H9 (cell line): ENCODE measurements at regions not wholly inside any gene's neighbourhood (a gene's known extent, or its start where the extent isn't known, plus 50 kb on each side); places are given as distances from the start of the nearest gene placed in this dataset.

Source experiments
- DNase-seq: peaks from one replicate; pipeline ENCODE4 v3.0.0-alpha.2; 2017
- H2AFZ ChIP-seq: one replicate; pipeline ENCODE4 v1.6.1; 2013; ENCODE audit warnings: mild to moderate bottlenecking, low read length, control low read depth, moderate library complexity
- H2AK5ac ChIP-seq: 2 replicates; pipeline ENCODE4 v1.6.1; 2013; ENCODE audit warnings: low read length, control low read depth, mixed read lengths; ENCODE audit not compliant: insufficient read length
- H2BK120ac ChIP-seq: one replicate; pipeline ENCODE4 v1.6.1; 2013; ENCODE audit warnings: low read depth, mild to moderate bottlenecking, low read length, control low read depth, inconsistent platforms; ENCODE audit not compliant: poor library complexity, severe bottlenecking
- H2BK12ac ChIP-seq: 2 replicates; pipeline ENCODE4 v1.6.1; 2013; ENCODE audit warnings: low read length, control low read depth, mixed read lengths, low read depth; ENCODE audit not compliant: insufficient read length
- H2BK15ac ChIP-seq: 2 replicates; pipeline ENCODE4 v1.6.1; 2013; ENCODE audit warnings: low read depth, low read length, control low read depth
- H2BK20ac ChIP-seq: one replicate; pipeline ENCODE4 v1.6.1; 2013; ENCODE audit warnings: low read depth, mild to moderate bottlenecking, low read length, control low read depth, inconsistent platforms; ENCODE audit not compliant: poor library complexity, severe bottlenecking
- H2BK5ac ChIP-seq: 2 replicates; pipeline ENCODE4 v1.6.1; 2013; ENCODE audit warnings: low read length, control low read depth, mixed read lengths; ENCODE audit not compliant: insufficient read length
- H3K14ac ChIP-seq: 2 replicates; pipeline ENCODE4 v1.6.1; 2013; ENCODE audit warnings: low read length, control low read depth; ENCODE audit not compliant: insufficient read depth
- H3K18ac ChIP-seq: 2 replicates; pipeline ENCODE4 v1.6.1; 2013; ENCODE audit warnings: low read depth, mild to moderate bottlenecking, mixed read lengths, low read length, control low read depth; ENCODE audit not compliant: insufficient read length
- H3K23ac ChIP-seq: 2 replicates; pipeline ENCODE4 v1.6.1; 2013; ENCODE audit warnings: low read length, control low read depth, mixed read lengths, low read depth; ENCODE audit not compliant: insufficient read length
- H3K23me2 ChIP-seq: 2 replicates; pipeline ENCODE4 v1.6.1; 2013; ENCODE audit warnings: low read depth, mild to moderate bottlenecking, mixed read lengths, low read length, control low read depth; ENCODE audit not compliant: insufficient read length, poor library complexity, severe bottlenecking
- H3K27ac ChIP-seq: 2 replicates; pipeline ENCODE4 v1.5.1; 2013; ENCODE audit warnings: low read length, control low read depth, mixed read lengths, low read depth; ENCODE audit not compliant: insufficient read length
- H3K27me3 ChIP-seq: 2 replicates; pipeline ENCODE4 v1.6.1; 2013; ENCODE audit warnings: low read length, control low read depth, inconsistent platforms; ENCODE audit not compliant: insufficient read depth
- H3K4ac ChIP-seq: 2 replicates; pipeline ENCODE4 v1.6.1; 2013; ENCODE audit warnings: low read depth, mild to moderate bottlenecking, control low read depth, inconsistent platforms, low read length, moderate library complexity
- H3K4me1 ChIP-seq: 2 replicates; pipeline ENCODE4 v1.6.1; 2013; ENCODE audit warnings: low read length, control low read depth, inconsistent platforms; ENCODE audit not compliant: insufficient read depth
- H3K4me2 ChIP-seq: 2 replicates; pipeline ENCODE4 v1.6.1; 2013; ENCODE audit warnings: low read length, control low read depth, mixed read lengths; ENCODE audit not compliant: insufficient read length, insufficient read depth
- H3K56ac ChIP-seq: 2 replicates; pipeline ENCODE4 v1.6.1; 2013; ENCODE audit warnings: low read depth, mild to moderate bottlenecking, mixed read lengths, low read length, control low read depth; ENCODE audit not compliant: insufficient read length
- H3K79me1 ChIP-seq: 2 replicates; pipeline ENCODE4 v1.6.1; 2013; ENCODE audit warnings: low read depth, mild to moderate bottlenecking, moderate library complexity, low read length, control low read depth, inconsistent platforms; ENCODE audit not compliant: insufficient read depth, poor library complexity, severe bottlenecking
- H3K79me2 ChIP-seq: 2 replicates; pipeline ENCODE4 v1.6.1; 2013; ENCODE audit warnings: low read length, control low read depth, inconsistent platforms; ENCODE audit not compliant: insufficient read depth
- H3K9ac ChIP-seq: 2 replicates; pipeline ENCODE4 v1.6.1; 2013; ENCODE audit warnings: low read length, control low read depth, mixed read lengths; ENCODE audit not compliant: insufficient read length; ENCODE audit errors: extremely low read depth
- H3K9me3 ChIP-seq: one replicate; pipeline ENCODE4 v1.6.1; 2013; ENCODE audit warnings: low read depth, low read length, inconsistent platforms; ENCODE audit not compliant: control insufficient read depth
- H3T11ph ChIP-seq: one replicate; pipeline ENCODE4 v1.6.1; 2013; ENCODE audit warnings: mild to moderate bottlenecking, low read length, control low read depth, inconsistent platforms
- H4K20me1 ChIP-seq: one replicate; pipeline ENCODE4 v1.6.1; 2013; ENCODE audit not compliant: control insufficient read depth, insufficient read length, insufficient read depth
- H4K5ac ChIP-seq: 2 replicates; pipeline ENCODE4 v1.6.1; 2013; ENCODE audit warnings: low read depth, mild to moderate bottlenecking, mixed read lengths, low read length, control low read depth; ENCODE audit not compliant: insufficient read length
- H4K8ac ChIP-seq: replicated peaks from 2 replicates; pipeline ENCODE4 v1.6.1; 2013; ENCODE audit warnings: low read length, control low read depth, mixed read lengths, low read depth; ENCODE audit not compliant: insufficient read length
- H4K91ac ChIP-seq: 2 replicates; pipeline ENCODE4 v1.6.1; 2013; ENCODE audit warnings: low read depth, mild to moderate bottlenecking, moderate library complexity, mixed read lengths, low read length, control low read depth; ENCODE audit not compliant: insufficient read length
- H3K27ac Mint-ChIP-seq, 3 experiments: 2 replicates in 2 of 3; 3 replicates in 1 of 3; pipeline ENCODE4 v1.8.0; 2020 to 2021; ENCODE audit warnings: mixed read lengths in 3 of 3, mild to moderate bottlenecking in 1 of 3, moderate library complexity in 1 of 3
- H3K27me3 Mint-ChIP-seq: 2 replicates; pipeline ENCODE4 v1.8.0; 2021; ENCODE audit warnings: low read depth, mild to moderate bottlenecking, moderate library complexity, mixed read lengths
- H3K36me3 Mint-ChIP-seq, 3 experiments: 2 replicates in 2 of 3; 3 replicates in 1 of 3; pipeline ENCODE4 v1.8.0; 2020 to 2021; ENCODE audit warnings: low read depth in 3 of 3, mixed read lengths in 3 of 3; ENCODE audit not compliant: insufficient read depth in 1 of 3
- H3K4me1 Mint-ChIP-seq, 2 experiments: 2 replicates each; pipeline ENCODE4 v1.8.0; 2020; ENCODE audit warnings: mixed read lengths in 2 of 2
- H3K4me3 Mint-ChIP-seq, 2 experiments: 2 replicates in 1 of 2; 3 replicates in 1 of 2; pipeline ENCODE4 v1.8.0; 2020 to 2021; ENCODE audit warnings: mild to moderate bottlenecking in 2 of 2, mixed read lengths in 2 of 2, moderate library complexity in 1 of 2
- H3K9me3 Mint-ChIP-seq, 2 experiments: 2 replicates in 1 of 2; 3 replicates in 1 of 2; pipeline ENCODE4 v1.8.0; 2020; ENCODE audit warnings: mild to moderate bottlenecking in 2 of 2, mixed read lengths in 2 of 2, moderate library complexity in 1 of 2
- WGBS: extraction: QIAGEN DNeasy Blood & Tissue Kit; methylation state at CpG from one replicate; pipeline ENCODE4 v1.1.7; 2013; ENCODE audit warnings: missing lambda C conversion rate, low lambda C conversion rate, mixed read lengths; ENCODE audit not compliant: insufficient read length; ENCODE audit errors: extremely low coverage; 5-methylcytosine and 5-hydroxymethylcytosine counted together
- TF ChIP-seq, protein P1 (sequence below): fragments of 200-600 bp; sonication (generic); conservative IDR thresholded peaks from 3 replicates; pipeline ENCODE4 v1.8.0; 2021; ENCODE audit warnings: antibody characterized with exemption, mild to moderate bottlenecking

GRCh38 chr16:61320791-61321190 is 715.4 kb downstream of the CDH8 start:
- Histone ChIP-seq H3K23me2 (no peaks in the 10 kb centered on the region), H2BK15ac (no peak overlapping the region), H3K79me1 (no peaks in the 10 kb centered on the region), H3K4me2 (no peak overlapping the region), H3K9me3 (no peaks in the 10 kb centered on the region), H3K4ac (no peak overlapping the region), H3K23ac (no peak overlapping the region), H4K20me1 (no peaks in the 10 kb centered on the region), H2AFZ (no peak overlapping the region), H3K18ac (no peak overlapping the region), H4K8ac (no peak overlapping the region), H2BK20ac (no peak overlapping the region), H3K27ac (no peak overlapping the region), H3K56ac (no peak overlapping the region), H3K27me3 (no peaks in the 10 kb centered on the region), H3T11ph (no peak overlapping the region), H3K4me1 (no peaks in the 10 kb centered on the region), H2BK120ac (no peak overlapping the region), H2BK5ac (no peak overlapping the region), H4K91ac (no peak overlapping the region), H2AK5ac (no peak overlapping the region), H3K9ac (no peak overlapping the region), H3K79me2 (no peaks in the 10 kb centered on the region), H4K5ac (no peak overlapping the region), H3K14ac (no peak overlapping the region), H2BK12ac (no peak overlapping the region)
- TF ChIP-seq, protein P1, sequence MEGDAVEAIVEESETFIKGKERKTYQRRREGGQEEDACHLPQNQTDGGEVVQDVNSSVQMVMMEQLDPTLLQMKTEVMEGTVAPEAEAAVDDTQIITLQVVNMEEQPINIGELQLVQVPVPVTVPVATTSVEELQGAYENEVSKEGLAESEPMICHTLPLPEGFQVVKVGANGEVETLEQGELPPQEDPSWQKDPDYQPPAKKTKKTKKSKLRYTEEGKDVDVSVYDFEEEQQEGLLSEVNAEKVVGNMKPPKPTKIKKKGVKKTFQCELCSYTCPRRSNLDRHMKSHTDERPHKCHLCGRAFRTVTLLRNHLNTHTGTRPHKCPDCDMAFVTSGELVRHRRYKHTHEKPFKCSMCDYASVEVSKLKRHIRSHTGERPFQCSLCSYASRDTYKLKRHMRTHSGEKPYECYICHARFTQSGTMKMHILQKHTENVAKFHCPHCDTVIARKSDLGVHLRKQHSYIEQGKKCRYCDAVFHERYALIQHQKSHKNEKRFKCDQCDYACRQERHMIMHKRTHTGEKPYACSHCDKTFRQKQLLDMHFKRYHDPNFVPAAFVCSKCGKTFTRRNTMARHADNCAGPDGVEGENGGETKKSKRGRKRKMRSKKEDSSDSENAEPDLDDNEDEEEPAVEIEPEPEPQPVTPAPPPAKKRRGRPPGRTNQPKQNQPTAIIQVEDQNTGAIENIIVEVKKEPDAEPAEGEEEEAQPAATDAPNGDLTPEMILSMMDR, result no peak
- H3K27ac Mint-ChIP-seq, result no peak overlapping the region
- peaks cover 6% of the 10 kb centered on the region in 2 experiments; a peak in 2 of 5 replicates for H3K9me3 Mint-ChIP-seq
- WGBS, result no CpG with 5 or more reads among the region's 1 CpG
- H3K4me3 Mint-ChIP-seq, result no peak overlapping the region
- DNase-seq, result no peak
- H3K4me1 Mint-ChIP-seq, result peaks cover 6 to 8% of the 10 kb centered on the region in 2 experiments; a peak in 3 of 4 replicates
- peaks cover 0 to 5% (median 0%) of the 10 kb centered on the region in 3 experiments; a peak in 1 of 7 replicates for H3K36me3 Mint-ChIP-seq
- H3K27me3 Mint-ChIP-seq, result no peaks in the 10 kb centered on the region
